K562 (cell line): ENCODE measurements at regions not wholly inside any gene's neighbourhood (a gene's known extent, or its start where the extent isn't known, plus 50 kb on each side); places are given as distances from the start of the nearest gene placed in this dataset.

Experiments used
- BRCA1 ChIP-seq, 2 experiments: fragments of 450-650 bp in 1 of 2; sonication (generic) in 1 of 2; formaldehyde crosslinking in 1 of 2; IDR thresholded peaks; 2 replicates each; pipeline versions ENCODE4 v1.5.0 to v1.6.1; 2017 to 2020; ENCODE audit warnings: mild to moderate bottlenecking in 1 of 2, missing genetic modification reagents in 1 of 2
- CBX8 ChIP-seq: fragments of 200-600 bp; sonication (generic); IDR thresholded peaks from 2 replicates; pipeline ENCODE4 v1.6.1; 2012; ENCODE audit warnings: borderline replicate concordance, mixed run types, low read depth, mild to moderate bottlenecking, moderate library complexity, mixed read lengths, low read length, control low read depth, inconsistent platforms; ENCODE audit not compliant: poor library complexity, severe bottlenecking; ENCODE audit errors: extremely low read depth
- CTCF ChIP-seq, 3 experiments: IDR thresholded peaks in 2 of 3; conservative IDR thresholded peaks in 1 of 3; 2 replicates each; pipeline ENCODE4 v1.5.1; 2011 to 2012; ENCODE audit warnings: low read length in 3 of 3, mild to moderate bottlenecking in 3 of 3, control low read depth in 2 of 3, improper control_type of control experiment in 1 of 3, inconsistent platforms in 1 of 3, low read depth in 1 of 3, mixed read lengths in 1 of 3, moderate library complexity in 1 of 3; ENCODE audit not compliant: insufficient read depth in 2 of 3
- EGR1 ChIP-seq: fragments of 450-650 bp; conservative IDR thresholded peaks from 2 replicates; pipeline ENCODE4 v1.6.1; 2017; ENCODE audit warnings: mild to moderate bottlenecking
- KLF16 ChIP-seq: IDR thresholded peaks from 2 replicates; pipeline ENCODE4 v1.6.1; 2016; ENCODE audit warnings: antibody characterized with exemption
- RAD21 ChIP-seq, 2 experiments: fragments of 250-450 bp in 1 of 2; fragments of 450-650 bp in 1 of 2; sonication (Bioruptor Pico) in 1 of 2; formaldehyde crosslinking in 1 of 2; IDR thresholded peaks in 1 of 2; conservative IDR thresholded peaks in 1 of 2; 2 replicates each; pipeline versions ENCODE4 v1.4.0 to v1.8.0; 2020 to 2022; ENCODE audit warnings: mild to moderate bottlenecking in 2 of 2, moderate library complexity in 1 of 2
- TBP ChIP-seq: optimal IDR thresholded peaks from 2 replicates; pipeline ENCODE3; 2011; ENCODE audit warnings: low read depth, low read length, improper control_type of control experiment
- ZEB2 ChIP-seq: fragments of 450-650 bp; IDR thresholded peaks from 2 replicates; pipeline ENCODE4 v1.6.1; 2016
- TF ChIP-seq, protein P1 (sequence below): fragments of 250-450 bp; sonication (Bioruptor Pico); IDR thresholded peaks from 2 replicates; pipeline ENCODE4 v1.5.0; 2020; ENCODE audit warnings: mild to moderate bottlenecking, borderline replicate concordance
- TF ChIP-seq, protein P2 (sequence below): fragments of 450-650 bp; IDR thresholded peaks from 2 replicates; pipeline ENCODE4 v1.7.1; 2018; ENCODE audit warnings: mild to moderate bottlenecking, low read depth; ENCODE audit not compliant: partially characterized antibody

DNA sequence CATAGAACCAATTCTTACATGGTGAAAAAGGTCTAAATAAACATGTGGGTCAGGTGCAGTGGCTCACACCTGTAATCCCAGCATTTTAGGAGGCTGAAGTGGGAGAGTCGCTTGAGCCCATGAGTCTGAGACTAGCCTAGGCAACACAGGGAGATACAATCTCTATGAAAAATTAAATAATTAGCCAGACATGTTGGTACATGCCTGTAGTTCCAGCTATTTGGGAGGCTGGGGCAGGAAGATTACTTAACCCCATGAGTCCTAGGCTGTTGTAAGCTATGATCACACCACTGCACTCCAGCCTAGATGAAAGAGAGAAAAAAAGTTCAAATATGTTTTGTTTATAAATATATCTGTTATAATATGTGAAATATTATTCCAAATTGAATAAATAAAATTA is 643.6 kb downstream of the IPMK start:
- TF ChIP-seq RAD21 (CRISPR knock-in tag; conservative IDR thresholded peaks at IDR 0.05 in 1 of 2, IDR thresholded peaks at IDR 0.05 in 1 of 2), result no peak
- no peak for TF ChIP-seq BRCA1 (IDR thresholded peaks at IDR 0.05)
- TF ChIP-seq BRCA1 (CRISPR knock-in tag; IDR thresholded peaks at IDR 0.05), result no peak
- TF ChIP-seq CBX8, result no peak
- no peak for TF ChIP-seq TBP
- TF ChIP-seq CTCF (IDR thresholded peaks at IDR 0.05 in 2 of 3, conservative IDR thresholded peaks at IDR 0.05 in 1 of 3; ENCODE audit: insufficient read depth in 2 of 3, low read depth in 1 of 3, low read length in 3 of 3), result no peak
- TF ChIP-seq, protein P1, sequence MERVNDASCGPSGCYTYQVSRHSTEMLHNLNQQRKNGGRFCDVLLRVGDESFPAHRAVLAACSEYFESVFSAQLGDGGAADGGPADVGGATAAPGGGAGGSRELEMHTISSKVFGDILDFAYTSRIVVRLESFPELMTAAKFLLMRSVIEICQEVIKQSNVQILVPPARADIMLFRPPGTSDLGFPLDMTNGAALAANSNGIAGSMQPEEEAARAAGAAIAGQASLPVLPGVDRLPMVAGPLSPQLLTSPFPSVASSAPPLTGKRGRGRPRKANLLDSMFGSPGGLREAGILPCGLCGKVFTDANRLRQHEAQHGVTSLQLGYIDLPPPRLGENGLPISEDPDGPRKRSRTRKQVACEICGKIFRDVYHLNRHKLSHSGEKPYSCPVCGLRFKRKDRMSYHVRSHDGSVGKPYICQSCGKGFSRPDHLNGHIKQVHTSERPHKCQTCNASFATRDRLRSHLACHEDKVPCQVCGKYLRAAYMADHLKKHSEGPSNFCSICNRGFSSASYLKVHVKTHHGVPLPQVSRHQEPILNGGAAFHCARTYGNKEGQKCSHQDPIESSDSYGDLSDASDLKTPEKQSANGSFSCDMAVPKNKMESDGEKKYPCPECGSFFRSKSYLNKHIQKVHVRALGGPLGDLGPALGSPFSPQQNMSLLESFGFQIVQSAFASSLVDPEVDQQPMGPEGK (CRISPR knock-in tag), result no peak
- no peak for TF ChIP-seq EGR1
- TF ChIP-seq, protein P2, sequence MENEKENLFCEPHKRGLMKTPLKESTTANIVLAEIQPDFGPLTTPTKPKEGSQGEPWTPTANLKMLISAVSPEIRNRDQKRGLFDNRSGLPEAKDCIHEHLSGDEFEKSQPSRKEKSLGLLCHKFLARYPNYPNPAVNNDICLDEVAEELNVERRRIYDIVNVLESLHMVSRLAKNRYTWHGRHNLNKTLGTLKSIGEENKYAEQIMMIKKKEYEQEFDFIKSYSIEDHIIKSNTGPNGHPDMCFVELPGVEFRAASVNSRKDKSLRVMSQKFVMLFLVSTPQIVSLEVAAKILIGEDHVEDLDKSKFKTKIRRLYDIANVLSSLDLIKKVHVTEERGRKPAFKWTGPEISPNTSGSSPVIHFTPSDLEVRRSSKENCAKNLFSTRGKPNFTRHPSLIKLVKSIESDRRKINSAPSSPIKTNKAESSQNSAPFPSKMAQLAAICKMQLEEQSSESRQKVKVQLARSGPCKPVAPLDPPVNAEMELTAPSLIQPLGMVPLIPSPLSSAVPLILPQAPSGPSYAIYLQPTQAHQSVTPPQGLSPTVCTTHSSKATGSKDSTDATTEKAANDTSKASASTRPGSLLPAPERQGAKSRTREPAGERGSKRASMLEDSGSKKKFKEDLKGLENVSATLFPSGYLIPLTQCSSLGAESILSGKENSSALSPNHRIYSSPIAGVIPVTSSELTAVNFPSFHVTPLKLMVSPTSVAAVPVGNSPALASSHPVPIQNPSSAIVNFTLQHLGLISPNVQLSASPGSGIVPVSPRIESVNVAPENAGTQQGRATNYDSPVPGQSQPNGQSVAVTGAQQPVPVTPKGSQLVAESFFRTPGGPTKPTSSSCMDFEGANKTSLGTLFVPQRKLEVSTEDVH, result no peak
- no peak for TF ChIP-seq KLF16
- TF ChIP-seq ZEB2, result no peak
